WTC11 (cell line): ENCODE measurements at regions not wholly inside any gene's neighbourhood (a gene's known extent, or its start where the extent isn't known, plus 50 kb on each side); places are given as distances from the start of the nearest gene placed in this dataset.

Experiments
- ATAC-seq: fragments of 200-7000 bp; cut with Tn5 transposase; 2 replicates; pipeline ENCODE4 v1.10.0; 2021; ENCODE audit warnings: mild to moderate bottlenecking, moderate library complexity
- CTCF ChIA-PET: fragments of 300-600 bp; sonication (Branson Sonifier 250); formaldehyde crosslinking; loops from one replicate; lab custom pipeline; 2021; ENCODE audit warnings: antibody characterized with exemption; lab: Charles Lee
- POLR2A ChIA-PET: fragments of 350-600 bp; sonication (Branson Sonifier 250); formaldehyde crosslinking; loops from one replicate; lab custom pipeline; 2021; ENCODE audit warnings: antibody characterized with exemption; lab: Charles Lee
- DNase-seq: peaks from one replicate; pipeline ENCODE4 v3.0.0; 2021; ENCODE audit warnings: low spot score
- H3K27ac Mint-ChIP-seq: 2 replicates; pipeline ENCODE4 v1.8.0; 2021; ENCODE audit warnings: mixed read lengths
- H3K27me3 Mint-ChIP-seq: 2 replicates; pipeline ENCODE4 v1.8.0; 2021; ENCODE audit warnings: low read depth, mild to moderate bottlenecking, moderate library complexity, mixed read lengths
- H3K36me3 Mint-ChIP-seq: 2 replicates; pipeline ENCODE4 v1.8.0; 2021; ENCODE audit warnings: mixed read lengths
- H3K4me1 Mint-ChIP-seq: 2 replicates; pipeline ENCODE4 v1.8.0; 2022; ENCODE audit warnings: mixed read lengths
- H3K4me3 Mint-ChIP-seq: 2 replicates; pipeline ENCODE4 v1.8.0; 2021; ENCODE audit warnings: mild to moderate bottlenecking, moderate library complexity, mixed read lengths
- H3K9me3 Mint-ChIP-seq: 2 replicates; pipeline ENCODE4 v1.8.0; 2021; ENCODE audit warnings: mixed read lengths
- ATF1 ChIP-seq: sonication (generic); formaldehyde crosslinking; IDR thresholded peaks from 2 replicates; pipeline ENCODE4 v1.8.1; 2023; ENCODE audit warnings: mild to moderate bottlenecking, moderate library complexity, missing genetic modification reagents
- CREB1 ChIP-seq: sonication (generic); formaldehyde crosslinking; IDR thresholded peaks from 2 replicates; pipeline ENCODE4 v1.8.0; 2023; ENCODE audit warnings: mild to moderate bottlenecking, missing genetic modification reagents
- EMX1 ChIP-seq: fragments of 250-450 bp; sonication (Bioruptor Pico); IDR thresholded peaks from 2 replicates; pipeline ENCODE4 v1.8.0; 2021; ENCODE audit warnings: mild to moderate bottlenecking
- GRHL2 ChIP-seq: fragments of 250-450 bp; sonication (Bioruptor Pico); IDR thresholded peaks from 2 replicates; pipeline ENCODE4 v1.8.0; 2022; ENCODE audit warnings: mild to moderate bottlenecking, moderate library complexity; ENCODE audit not compliant: insufficient replicate concordance, severe bottlenecking
- GTF2I ChIP-seq: fragments of 250-450 bp; sonication (Bioruptor Pico); conservative IDR thresholded peaks from 2 replicates; pipeline ENCODE4 v1.4.0; 2021; ENCODE audit warnings: mild to moderate bottlenecking
- NR1H2 ChIP-seq: sonication (generic); formaldehyde crosslinking; IDR thresholded peaks from 2 replicates; pipeline ENCODE4 v1.9.0; 2021; ENCODE audit warnings: mild to moderate bottlenecking, moderate library complexity, missing genetic modification reagents
- NR2C2 ChIP-seq: sonication (generic); formaldehyde crosslinking; IDR thresholded peaks from 2 replicates; pipeline ENCODE4 v1.8.0; 2022; ENCODE audit warnings: mild to moderate bottlenecking, missing genetic modification reagents
- RELA ChIP-seq: sonication (generic); formaldehyde crosslinking; IDR thresholded peaks from 2 replicates; pipeline ENCODE4 v1.8.1; 2022; ENCODE audit warnings: missing genetic modification reagents, mild to moderate bottlenecking, borderline replicate concordance
- TEAD4 ChIP-seq: sonication (generic); formaldehyde crosslinking; IDR thresholded peaks from 2 replicates; pipeline ENCODE4 v1.8.0; 2022; ENCODE audit warnings: mild to moderate bottlenecking, missing genetic modification reagents
- ZBTB21 ChIP-seq: sonication (generic); formaldehyde crosslinking; IDR thresholded peaks from 2 replicates; pipeline ENCODE4 v1.8.1; 2023; ENCODE audit warnings: mild to moderate bottlenecking, missing genetic modification reagents, borderline replicate concordance
- TF ChIP-seq, protein P1 (sequence below): sonication (generic); formaldehyde crosslinking; IDR thresholded peaks from 2 replicates; pipeline ENCODE4 v1.8.0; 2022; ENCODE audit warnings: mild to moderate bottlenecking, missing genetic modification reagents
- TF ChIP-seq, protein P2 (sequence below): sonication (generic); formaldehyde crosslinking; IDR thresholded peaks from 2 replicates; pipeline ENCODE4 v1.8.1; 2023; ENCODE audit warnings: mild to moderate bottlenecking, moderate library complexity, missing genetic modification reagents
- TF ChIP-seq, protein P3 (sequence below): fragments of 250-450 bp; sonication (Bioruptor Pico); conservative IDR thresholded peaks from 2 replicates; pipeline ENCODE4 v1.9.0; 2021; ENCODE audit warnings: mild to moderate bottlenecking
- TF ChIP-seq, protein P4 (sequence below): sonication (generic); formaldehyde crosslinking; conservative IDR thresholded peaks from 2 replicates; pipeline ENCODE4 v1.8.1; 2023; ENCODE audit warnings: mild to moderate bottlenecking, low read depth, missing genetic modification reagents, moderate library complexity
- TF ChIP-seq, protein P5 (sequence below): fragments of 250-450 bp; sonication (Bioruptor Pico); IDR thresholded peaks from 2 replicates; pipeline ENCODE4 v1.9.0; 2021; ENCODE audit warnings: mild to moderate bottlenecking, borderline replicate concordance
- TF ChIP-seq, protein P6 (sequence below): fragments of 250-450 bp; sonication (Bioruptor Pico); IDR thresholded peaks from 2 replicates; pipeline ENCODE4 v1.8.0; 2021; ENCODE audit warnings: mild to moderate bottlenecking

DNA sequence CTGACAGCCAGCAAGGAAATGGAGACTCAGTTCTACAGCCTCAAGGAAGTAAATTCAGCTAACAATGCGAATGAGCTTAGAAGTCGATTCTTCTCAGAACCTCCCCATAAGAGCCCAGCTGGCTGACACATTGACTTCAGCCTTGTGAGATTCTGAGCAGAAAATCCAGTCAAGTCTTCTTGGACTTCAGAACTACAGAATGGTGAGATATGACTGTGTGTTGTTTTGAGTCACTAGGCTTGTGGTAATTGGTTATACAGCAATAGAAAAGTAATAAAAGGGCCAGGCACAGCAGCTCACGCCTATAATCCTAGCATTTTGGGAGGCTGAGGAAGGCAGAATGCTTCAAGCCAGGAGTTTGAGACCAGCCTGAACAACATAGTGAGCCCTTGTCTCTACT lies 161.8 kb upstream of the IVNS1ABP start (continued):
- TF ChIP-seq, protein P1, sequence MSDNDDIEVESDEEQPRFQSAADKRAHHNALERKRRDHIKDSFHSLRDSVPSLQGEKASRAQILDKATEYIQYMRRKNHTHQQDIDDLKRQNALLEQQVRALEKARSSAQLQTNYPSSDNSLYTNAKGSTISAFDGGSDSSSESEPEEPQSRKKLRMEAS (CRISPR knock-in tag): no peak
- TF ChIP-seq CREB1 (CRISPR knock-in tag): no peak
- TF ChIP-seq, protein P2, sequence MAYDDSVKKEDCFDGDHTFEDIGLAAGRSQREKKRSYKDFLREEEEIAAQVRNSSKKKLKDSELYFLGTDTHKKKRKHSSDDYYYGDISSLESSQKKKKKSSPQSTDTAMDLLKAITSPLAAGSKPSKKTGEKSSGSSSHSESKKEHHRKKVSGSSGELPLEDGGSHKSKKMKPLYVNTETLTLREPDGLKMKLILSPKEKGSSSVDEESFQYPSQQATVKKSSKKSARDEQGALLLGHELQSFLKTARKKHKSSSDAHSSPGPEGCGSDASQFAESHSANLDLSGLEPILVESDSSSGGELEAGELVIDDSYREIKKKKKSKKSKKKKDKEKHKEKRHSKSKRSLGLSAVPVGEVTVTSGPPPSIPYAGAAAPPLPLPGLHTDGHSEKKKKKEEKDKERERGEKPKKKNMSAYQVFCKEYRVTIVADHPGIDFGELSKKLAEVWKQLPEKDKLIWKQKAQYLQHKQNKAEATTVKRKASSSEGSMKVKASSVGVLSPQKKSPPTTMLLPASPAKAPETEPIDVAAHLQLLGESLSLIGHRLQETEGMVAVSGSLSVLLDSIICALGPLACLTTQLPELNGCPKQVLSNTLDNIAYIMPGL (CRISPR knock-in tag): no peak
- TF ChIP-seq RELA (CRISPR knock-in tag): no peak
- TF ChIP-seq EMX1 (CRISPR knock-in tag): no peak
- TF ChIP-seq, protein P3, sequence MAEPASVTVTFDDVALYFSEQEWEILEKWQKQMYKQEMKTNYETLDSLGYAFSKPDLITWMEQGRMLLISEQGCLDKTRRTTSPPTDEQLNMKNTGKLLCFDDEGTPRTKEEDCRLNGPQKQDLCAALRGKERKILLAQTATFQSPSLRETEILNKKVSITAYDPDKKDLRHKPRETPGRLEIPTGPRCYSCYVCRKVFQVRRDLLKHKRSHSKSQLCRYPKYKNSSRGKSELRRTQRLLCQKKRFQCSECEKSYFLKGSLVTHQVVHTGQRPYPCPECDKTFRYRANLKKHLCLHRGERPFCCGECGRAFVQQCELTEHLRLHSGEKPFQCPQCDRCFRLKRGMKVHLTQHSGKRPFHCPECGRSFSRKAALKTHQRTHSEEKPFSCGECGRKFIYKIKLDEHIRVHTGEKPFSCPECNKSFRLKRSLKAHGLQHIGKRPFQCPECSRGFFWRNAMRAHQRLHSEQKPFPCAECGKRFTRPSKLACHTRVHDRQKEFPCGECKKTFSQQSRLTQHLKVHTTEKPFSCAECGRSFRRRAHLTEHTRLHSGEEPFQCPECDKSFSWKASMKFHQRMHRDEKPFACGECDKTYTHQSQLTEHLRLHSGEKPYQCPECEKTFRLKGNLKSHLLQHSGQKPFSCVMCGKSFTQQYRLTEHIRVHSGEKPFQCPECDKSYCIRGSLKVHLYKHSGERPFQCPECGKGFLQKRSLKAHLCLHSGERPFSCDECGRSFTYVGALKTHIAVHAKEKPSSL (CRISPR knock-in tag): no peak
- no peak for TF ChIP-seq TEAD4
- TF ChIP-seq NR1H2: no peak

DNA sequence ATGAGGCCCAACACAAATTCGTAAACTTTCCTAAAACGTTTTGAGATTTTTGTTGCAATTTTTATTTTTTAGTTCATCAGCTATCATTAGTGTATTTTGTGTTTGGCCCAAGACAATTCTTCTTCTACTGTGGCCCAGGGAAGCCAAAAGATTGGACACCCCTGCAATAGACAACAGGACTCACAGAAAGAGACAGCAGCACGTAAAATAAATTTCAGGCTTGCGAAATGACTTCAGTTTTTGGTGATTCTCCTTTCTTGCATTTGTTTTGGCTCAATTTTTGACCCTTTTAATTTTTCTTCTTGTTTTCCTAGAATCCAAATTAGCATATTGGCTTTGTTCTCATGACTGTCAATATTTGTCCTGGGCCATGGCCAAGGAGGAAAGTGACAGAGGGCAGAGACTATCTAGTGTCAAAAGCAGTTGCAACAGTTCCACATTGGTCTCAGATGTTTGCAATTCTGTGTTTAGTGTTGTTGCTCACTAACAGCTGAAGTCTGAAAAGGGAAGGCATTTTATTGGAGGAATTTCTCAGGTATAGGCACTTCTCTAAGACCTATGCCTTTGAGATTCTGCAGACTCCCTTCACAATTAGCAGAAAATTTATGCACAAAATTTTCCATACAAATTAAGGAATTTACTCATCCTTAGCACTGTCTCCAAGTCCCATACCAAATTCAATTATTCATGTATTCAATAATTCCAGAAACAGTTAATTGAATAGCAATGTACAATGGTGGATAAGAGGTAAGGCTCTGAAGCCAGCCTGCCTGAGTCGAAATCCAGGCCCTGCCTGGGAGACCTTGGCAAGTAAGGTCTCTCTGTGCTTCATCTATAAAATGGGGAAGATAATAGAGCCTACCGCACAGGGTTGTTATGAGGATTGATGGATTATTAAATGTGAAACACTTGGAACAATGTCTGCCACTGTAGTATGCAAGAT lies 160.9 kb upstream of the IVNS1ABP start:
- Mint-ChIP-seq H3K4me3 (no peak overlapping the region), H3K9me3 (peaks cover 9% of the 10 kb centered on the region), H3K36me3 (no peaks in the 10 kb centered on the region), H3K4me1 (peaks cover 10% of the 10 kb centered on the region), H3K27me3 (no peaks in the 10 kb centered on the region; the same call in 1 of the 2 replicates), H3K27ac (no peak overlapping the region; the same call in 1 of the 2 replicates)
- TF ChIP-seq NR2C2 (CRISPR knock-in tag): no peak
- TF ChIP-seq EMX1 (CRISPR knock-in tag): no peak
- no peak for TF ChIP-seq ZBTB21 (CRISPR knock-in tag)
- TF ChIP-seq GRHL2: no peak
- TF ChIP-seq NR1H2: no peak
- TF ChIP-seq GTF2I (CRISPR knock-in tag): no peak
- no peak for TF ChIP-seq ATF1 (CRISPR knock-in tag)
- TF ChIP-seq, protein P4, sequence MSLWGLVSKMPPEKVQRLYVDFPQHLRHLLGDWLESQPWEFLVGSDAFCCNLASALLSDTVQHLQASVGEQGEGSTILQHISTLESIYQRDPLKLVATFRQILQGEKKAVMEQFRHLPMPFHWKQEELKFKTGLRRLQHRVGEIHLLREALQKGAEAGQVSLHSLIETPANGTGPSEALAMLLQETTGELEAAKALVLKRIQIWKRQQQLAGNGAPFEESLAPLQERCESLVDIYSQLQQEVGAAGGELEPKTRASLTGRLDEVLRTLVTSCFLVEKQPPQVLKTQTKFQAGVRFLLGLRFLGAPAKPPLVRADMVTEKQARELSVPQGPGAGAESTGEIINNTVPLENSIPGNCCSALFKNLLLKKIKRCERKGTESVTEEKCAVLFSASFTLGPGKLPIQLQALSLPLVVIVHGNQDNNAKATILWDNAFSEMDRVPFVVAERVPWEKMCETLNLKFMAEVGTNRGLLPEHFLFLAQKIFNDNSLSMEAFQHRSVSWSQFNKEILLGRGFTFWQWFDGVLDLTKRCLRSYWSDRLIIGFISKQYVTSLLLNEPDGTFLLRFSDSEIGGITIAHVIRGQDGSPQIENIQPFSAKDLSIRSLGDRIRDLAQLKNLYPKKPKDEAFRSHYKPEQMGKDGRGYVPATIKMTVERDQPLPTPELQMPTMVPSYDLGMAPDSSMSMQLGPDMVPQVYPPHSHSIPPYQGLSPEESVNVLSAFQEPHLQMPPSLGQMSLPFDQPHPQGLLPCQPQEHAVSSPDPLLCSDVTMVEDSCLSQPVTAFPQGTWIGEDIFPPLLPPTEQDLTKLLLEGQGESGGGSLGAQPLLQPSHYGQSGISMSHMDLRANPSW (CRISPR knock-in tag): no peak
- TF ChIP-seq, protein P5, sequence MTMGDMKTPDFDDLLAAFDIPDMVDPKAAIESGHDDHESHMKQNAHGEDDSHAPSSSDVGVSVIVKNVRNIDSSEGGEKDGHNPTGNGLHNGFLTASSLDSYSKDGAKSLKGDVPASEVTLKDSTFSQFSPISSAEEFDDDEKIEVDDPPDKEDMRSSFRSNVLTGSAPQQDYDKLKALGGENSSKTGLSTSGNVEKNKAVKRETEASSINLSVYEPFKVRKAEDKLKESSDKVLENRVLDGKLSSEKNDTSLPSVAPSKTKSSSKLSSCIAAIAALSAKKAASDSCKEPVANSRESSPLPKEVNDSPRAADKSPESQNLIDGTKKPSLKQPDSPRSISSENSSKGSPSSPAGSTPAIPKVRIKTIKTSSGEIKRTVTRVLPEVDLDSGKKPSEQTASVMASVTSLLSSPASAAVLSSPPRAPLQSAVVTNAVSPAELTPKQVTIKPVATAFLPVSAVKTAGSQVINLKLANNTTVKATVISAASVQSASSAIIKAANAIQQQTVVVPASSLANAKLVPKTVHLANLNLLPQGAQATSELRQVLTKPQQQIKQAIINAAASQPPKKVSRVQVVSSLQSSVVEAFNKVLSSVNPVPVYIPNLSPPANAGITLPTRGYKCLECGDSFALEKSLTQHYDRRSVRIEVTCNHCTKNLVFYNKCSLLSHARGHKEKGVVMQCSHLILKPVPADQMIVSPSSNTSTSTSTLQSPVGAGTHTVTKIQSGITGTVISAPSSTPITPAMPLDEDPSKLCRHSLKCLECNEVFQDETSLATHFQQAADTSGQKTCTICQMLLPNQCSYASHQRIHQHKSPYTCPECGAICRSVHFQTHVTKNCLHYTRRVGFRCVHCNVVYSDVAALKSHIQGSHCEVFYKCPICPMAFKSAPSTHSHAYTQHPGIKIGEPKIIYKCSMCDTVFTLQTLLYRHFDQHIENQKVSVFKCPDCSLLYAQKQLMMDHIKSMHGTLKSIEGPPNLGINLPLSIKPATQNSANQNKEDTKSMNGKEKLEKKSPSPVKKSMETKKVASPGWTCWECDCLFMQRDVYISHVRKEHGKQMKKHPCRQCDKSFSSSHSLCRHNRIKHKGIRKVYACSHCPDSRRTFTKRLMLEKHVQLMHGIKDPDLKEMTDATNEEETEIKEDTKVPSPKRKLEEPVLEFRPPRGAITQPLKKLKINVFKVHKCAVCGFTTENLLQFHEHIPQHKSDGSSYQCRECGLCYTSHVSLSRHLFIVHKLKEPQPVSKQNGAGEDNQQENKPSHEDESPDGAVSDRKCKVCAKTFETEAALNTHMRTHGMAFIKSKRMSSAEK (CRISPR knock-in tag): no peak
- TF ChIP-seq, protein P6, sequence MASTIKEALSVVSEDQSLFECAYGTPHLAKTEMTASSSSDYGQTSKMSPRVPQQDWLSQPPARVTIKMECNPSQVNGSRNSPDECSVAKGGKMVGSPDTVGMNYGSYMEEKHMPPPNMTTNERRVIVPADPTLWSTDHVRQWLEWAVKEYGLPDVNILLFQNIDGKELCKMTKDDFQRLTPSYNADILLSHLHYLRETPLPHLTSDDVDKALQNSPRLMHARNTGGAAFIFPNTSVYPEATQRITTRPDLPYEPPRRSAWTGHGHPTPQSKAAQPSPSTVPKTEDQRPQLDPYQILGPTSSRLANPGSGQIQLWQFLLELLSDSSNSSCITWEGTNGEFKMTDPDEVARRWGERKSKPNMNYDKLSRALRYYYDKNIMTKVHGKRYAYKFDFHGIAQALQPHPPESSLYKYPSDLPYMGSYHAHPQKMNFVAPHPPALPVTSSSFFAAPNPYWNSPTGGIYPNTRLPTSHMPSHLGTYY: no peak
- no peak for ATAC-seq
- DNase-seq: no peak
- ChIA-PET POLR2A (no interaction called here), CTCF (interaction anchor here (1.4 kb wide), 1 partner anchor 203 kb away, joined by 3 read pairs; no protein-coding TSS in a partner anchor)
